GM19455 (cell line): ENCODE measurements at regions not wholly inside any gene's neighbourhood (a gene's known extent, or its start where the extent isn't known, plus 50 kb on each side); places are given as distances from the start of the nearest gene placed in this dataset.

Experiments used
- ATAC-seq: cut with Tn5 transposase; IDR thresholded peaks from one replicate; pipeline ENCODE4 v1.9.1; 2021; ENCODE audit not compliant: unreplicated experiment

GRCh38 chr11:121950160-121950559 is 165.9 kb downstream of the BLID start:
- no peak for ATAC-seq

GRCh38 chr11:121946514-121946913 is 169.5 kb downstream of the BLID start:
- ATAC-seq, result no peak

GRCh38 chr11:121944556-121945230 is 171.3 kb downstream of the BLID start:
- ATAC-seq, result no peak

GRCh38 chr11:121938076-121938475 is 177.9 kb downstream of the BLID start:
- no peak for ATAC-seq

GRCh38 chr11:121936781-121937447 is 179.1 kb downstream of the BLID start:
- ATAC-seq, result no peak

GRCh38 chr11:121936370-121936769 is 179.6 kb downstream of the BLID start:
- no peak for ATAC-seq

- no peak for ATAC-seq
Measured at GRCh38 chr11:121933694-121934093, 182.3 kb downstream of the BLID start.

- ATAC-seq, result no peak
Measured at GRCh38 chr11:121933294-121933693, 182.7 kb downstream of the BLID start.

GRCh38 chr11:121932646-121933185 is 183.3 kb downstream of the BLID start:
- ATAC-seq, result no peak

- ATAC-seq, result no peak
Measured at GRCh38 chr11:121931748-121932352, 184.2 kb downstream of the BLID start.

- no peak for ATAC-seq
Measured at GRCh38 chr11:121931121-121931520, 184.9 kb downstream of the BLID start.

GRCh38 chr11:121930004-121930965 is 185.7 kb downstream of the BLID start:
- no peak for ATAC-seq

GRCh38 chr11:121929581-121929980 is 186.4 kb downstream of the BLID start:
- ATAC-seq, result no peak

- no peak for ATAC-seq
Measured at GRCh38 chr11:121928597-121929580, 187.1 kb downstream of the BLID start.

GRCh38 chr11:121927789-121928188 is 188.2 kb downstream of the BLID start:
- no peak for ATAC-seq

GRCh38 chr11:121927097-121927785 is 188.8 kb downstream of the BLID start:
- no peak for ATAC-seq

- no peak for ATAC-seq
Measured at GRCh38 chr11:121924191-121924590, 191.8 kb downstream of the BLID start.

GRCh38 chr11:121917482-121917881 is 198.5 kb downstream of the BLID start:
- ATAC-seq, result no peak

- ATAC-seq, result no peak
Measured at GRCh38 chr11:121914508-121915059, 201.4 kb downstream of the BLID start.
